HG02678 (cell line): ENCODE measurements at regions not wholly inside any gene's neighbourhood (a gene's known extent, or its start where the extent isn't known, plus 50 kb on each side); places are given as distances from the start of the nearest gene placed in this dataset.
"Not testable (repeated sequence)": the region's sequence is repeated elsewhere in the genome, so short reads cannot be mapped to it uniquely, and the experiment has no call there.

Source experiments
- ATAC-seq: cut with Tn5 transposase; IDR thresholded peaks from one replicate; pipeline ENCODE4 v1.9.1; 2021; ENCODE audit warnings: mild to moderate bottlenecking, moderate library complexity; ENCODE audit not compliant: unreplicated experiment

- not testable (repeated sequence) for ATAC-seq
Observed at GRCh38 chr10:57885618-57885968, 382.1 kb downstream of the IPMK start.

DNA sequence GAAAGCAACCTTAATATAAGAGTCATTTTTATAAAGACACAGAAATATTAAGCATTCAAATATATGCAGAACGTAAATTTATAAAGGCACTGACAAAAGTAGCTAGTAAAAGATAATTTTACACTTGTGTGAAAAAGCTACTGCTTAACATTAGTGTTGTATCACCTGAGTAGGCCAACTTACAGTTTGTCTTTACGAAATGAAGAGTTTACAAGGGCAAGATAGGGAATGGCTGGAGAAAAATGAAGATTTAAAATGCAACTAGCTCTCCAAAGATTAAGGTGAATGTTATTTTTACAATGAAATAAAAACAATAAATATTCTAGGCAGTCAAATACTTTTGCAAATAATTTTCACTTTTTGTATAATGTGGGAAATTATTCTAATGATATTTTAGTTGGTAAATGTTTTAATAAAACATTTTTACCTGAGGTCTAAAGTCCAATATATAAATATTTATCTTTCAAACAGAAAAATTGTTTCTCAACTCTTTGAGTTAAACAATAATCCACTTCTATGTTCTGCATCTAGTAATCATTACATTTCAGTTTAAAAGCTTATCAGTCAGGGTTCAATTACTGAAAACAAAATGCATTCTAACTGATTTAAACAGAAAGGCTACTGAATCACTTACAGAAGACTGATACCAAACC is 382.6 kb downstream of the IPMK start:
- no peak for ATAC-seq

DNA sequence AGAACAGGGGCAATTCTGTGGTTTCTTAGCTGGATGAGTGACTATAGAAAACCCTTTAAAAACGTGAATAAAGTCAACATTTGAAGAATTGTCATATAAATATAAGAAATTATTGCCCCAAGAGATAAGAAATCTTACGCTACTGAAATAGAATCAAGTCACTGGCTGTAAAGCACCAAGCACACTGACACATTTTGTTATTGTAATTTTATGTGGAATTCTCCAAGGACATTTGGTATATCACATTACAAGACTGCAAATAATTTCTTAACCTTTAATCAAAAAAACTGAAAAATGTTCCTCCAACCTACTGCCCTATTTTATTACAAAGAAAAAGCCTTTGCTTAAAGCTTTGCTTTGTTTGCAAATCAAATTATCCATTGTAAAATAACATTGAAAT is 383.3 kb downstream of the IPMK start:
- ATAC-seq, result no peak

DNA sequence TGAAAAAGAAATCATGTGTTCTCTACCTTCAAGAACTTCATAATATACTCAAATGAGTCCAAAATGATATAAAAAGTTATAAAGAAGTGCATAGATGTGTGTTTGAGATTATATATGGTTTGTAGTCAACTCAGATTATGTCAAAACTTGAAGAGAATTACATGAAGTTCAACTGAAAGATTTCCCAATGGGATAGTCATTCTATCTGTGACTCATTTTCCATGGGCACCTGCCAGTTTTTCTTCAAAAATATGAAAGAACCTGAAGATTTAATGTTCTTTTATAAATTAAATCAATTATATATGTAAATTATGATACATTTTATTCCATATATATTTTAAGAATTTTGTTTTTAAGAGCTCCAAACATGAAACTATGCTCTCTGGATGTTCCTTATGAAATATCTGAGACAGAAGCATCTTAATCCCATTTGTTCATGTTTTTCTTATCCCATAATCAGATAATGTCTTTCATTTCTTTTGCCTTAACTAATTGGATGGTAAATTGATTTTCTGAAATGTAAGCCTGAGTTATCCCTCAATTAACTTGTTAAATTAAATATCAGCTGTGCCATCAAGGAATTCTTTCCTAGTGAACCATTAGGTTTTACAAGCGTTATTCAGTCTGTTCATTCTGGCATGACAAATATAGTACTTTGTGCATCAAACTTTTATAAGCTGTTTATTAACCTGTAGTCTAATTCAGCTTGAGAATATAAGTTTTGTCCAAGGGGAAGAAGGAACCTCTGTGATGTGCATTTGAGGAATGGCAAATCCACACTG is 387.1 kb downstream of the IPMK start:
- ATAC-seq, result no peak

DNA sequence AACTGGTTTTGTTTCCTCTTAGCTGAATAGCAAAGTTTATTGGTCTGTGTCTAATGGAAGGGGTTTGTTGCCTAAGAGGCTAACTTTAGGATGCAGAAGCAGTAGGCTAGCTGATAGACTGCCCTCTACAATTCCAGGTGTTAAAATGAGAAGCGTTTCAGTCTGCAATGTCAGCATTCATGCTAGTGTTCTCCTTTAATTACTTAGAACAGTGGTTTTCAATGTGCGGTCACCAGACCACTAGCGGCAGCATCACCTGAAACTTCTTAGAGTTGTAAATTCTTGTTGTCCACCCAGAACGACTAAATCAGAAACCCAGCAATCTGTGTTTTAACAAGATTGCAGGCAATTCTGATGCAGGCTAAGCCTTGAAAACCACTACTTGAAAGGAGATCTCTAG is 392.9 kb downstream of the IPMK start:
- ATAC-seq, result no peak

- no peak for ATAC-seq
Observed at GRCh38 chr10:57867241-57867640, 400.5 kb downstream of the IPMK start.

DNA sequence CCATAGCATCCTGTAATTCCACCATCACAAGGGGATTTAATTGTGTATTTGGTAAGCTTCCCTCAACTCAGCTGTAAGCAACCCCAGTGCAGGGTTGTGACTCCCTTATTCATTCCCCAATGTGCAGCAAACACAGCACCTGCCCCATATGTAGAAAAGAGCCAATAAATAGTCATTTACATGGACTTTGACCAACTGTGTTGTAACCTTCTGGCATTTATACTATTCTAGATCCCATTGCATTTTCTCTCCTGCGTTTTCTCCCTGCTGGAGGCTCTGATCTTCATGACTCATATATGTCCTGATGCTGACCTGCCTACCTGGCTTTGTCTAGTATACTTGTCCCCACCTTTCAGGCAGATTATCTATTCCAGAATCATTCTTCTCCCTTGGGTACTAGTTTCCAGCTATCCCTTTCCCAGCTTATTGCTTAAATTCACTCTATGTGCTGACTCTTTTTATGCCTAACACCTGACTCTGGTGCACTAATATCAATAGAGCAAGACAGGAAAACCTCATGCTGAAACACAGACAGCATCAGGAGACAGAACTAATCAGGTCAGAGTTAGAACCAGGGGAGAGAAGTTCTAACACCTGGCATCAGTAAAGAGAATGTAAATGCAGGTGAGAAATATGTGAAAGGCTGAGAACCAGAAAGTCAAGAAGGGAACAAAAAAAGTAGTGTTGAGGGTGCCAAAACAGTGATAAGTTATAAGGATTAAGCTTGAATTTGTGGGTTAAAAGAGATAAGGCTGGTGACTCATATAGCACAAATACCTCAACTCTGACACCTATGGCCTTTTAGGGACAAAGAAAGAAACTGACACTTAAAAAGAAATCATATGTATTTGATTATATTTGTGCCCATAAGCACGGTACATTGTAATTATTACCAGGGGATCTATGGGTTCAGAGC is 402.7 kb downstream of the IPMK start:
- ATAC-seq, result no peak

DNA sequence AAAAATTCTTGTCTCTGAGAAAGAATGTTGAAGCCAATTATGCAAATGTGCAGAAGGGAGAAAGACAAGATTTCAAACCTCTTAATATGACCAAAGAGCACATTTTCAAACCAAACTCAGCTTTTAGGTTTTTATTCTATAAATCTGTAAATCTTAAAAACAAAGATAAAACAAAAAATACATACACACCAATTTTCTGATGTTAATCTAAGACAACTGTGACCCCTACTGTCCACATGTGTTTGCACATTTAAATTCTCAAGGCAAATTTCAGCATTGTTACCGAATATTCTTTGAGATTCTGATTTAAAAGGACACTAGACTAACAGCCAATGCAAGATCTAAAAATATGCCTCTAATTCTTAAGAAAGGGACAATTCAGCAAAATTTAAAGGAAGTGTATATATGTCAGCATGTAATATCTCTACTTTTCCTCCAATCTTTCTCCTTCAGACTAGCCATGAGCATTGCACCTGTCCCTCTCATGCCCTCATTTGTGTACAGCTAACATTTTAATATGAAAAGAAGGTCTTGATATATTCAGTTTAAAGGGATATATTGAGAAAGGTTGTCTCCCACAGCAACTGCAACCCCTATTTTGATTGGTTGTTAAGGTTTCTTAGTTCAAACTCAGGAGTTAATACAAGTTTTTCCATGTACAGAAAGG is 417.9 kb downstream of the IPMK start:
- no peak for ATAC-seq

DNA sequence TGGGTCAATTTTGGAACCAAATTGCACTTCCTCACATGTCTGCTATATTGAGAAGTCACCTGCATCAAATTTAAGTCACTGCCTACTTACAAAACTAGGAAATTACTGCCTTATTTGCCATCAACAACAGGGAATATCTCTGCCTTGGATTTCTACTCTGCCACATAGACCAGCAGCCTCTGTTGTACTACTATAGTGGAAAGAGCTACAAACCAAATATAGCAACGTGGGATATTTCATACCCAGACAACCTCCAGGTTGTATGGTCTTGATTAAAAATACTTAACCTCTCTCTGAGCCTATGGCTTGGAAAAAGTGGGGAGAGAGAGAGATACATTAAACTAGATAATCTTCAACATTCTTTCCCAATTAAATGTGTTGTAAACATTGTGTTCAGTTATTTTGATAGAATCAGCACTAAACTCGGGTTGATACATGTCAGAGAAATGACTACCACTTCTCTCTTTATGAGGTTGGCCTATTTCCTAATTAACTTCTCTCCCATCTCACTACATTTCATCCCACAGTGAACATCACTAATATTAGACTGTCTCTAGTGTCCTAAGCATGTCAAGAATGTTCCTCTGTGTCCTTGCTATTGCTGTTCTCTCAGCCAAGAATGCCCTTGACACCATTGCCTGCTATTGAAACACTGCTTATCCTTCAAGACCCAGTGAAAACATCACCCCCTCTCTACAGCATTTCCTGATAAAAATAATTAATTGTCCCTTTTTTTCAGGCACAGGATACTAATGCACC is 421.2 kb downstream of the IPMK start:
- no peak for ATAC-seq

- ATAC-seq, result no peak
Observed at GRCh38 chr10:57844387-57844998, 423.2 kb downstream of the IPMK start.

- ATAC-seq, result no peak
Observed at GRCh38 chr10:57830877-57831560, 436.7 kb downstream of the IPMK start.

DNA sequence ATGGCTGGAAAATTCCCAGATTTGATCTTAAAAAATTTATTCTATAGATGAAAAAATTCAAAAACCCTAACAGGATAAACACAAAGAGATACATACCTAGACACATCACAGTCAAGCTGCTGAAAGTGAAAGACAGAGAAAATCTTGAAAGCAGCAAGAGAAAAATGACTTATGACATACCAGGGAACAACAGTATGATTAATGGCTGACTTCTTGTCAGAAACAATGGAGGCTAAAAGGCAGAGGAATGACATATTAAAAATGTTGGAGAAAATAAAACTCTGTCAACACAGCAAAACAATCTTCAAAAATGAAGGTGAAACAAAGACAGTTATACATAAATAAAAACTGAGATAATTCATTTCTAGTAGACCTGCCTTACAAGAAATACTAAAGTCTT is 442.7 kb downstream of the IPMK start:
- no peak for ATAC-seq

GRCh38 chr10:57823398-57823797 is 444.3 kb downstream of the IPMK start:
- no peak for ATAC-seq

DNA sequence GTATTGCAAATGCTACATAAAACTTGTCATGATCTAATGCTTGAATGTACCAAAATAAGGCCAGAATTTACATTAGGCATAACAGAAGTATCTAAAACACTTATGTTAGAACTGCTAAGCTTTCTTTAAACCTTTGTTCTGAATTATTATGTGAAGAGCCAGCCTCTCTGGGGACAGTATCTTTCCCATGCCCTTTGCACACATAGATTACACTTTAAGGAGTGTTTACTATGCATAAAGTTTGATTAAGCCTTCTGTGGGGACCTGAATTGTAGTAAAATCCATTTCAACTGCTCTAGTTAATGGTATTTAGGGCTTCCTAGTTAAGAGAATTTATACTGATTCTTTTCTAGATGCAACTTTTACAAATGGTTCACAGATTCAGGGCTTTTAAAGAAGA is 444.7 kb downstream of the IPMK start:
- ATAC-seq, result no peak

DNA sequence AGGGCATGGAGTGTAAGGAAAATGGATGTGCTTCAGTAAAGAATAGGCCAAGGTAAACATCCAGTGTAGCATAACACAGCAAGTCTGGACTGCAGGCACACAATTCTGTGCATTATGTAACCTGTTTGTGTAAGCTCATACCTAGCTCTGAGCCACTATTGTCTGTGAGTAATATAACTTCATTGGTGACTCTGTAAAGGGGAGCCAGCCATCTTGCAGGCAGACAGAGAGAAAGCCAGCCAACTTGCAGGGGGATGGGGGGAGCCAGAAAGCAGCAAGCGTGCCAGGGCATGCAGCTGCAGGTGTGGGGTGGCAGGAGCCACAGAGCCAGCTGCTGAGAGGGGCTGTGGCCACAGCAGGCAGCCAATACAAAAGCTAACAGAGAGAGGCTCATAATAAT is 449.2 kb downstream of the IPMK start:
- no peak for ATAC-seq

- no peak for ATAC-seq
Observed at GRCh38 chr10:57817741-57818140, 450.0 kb downstream of the IPMK start.

DNA sequence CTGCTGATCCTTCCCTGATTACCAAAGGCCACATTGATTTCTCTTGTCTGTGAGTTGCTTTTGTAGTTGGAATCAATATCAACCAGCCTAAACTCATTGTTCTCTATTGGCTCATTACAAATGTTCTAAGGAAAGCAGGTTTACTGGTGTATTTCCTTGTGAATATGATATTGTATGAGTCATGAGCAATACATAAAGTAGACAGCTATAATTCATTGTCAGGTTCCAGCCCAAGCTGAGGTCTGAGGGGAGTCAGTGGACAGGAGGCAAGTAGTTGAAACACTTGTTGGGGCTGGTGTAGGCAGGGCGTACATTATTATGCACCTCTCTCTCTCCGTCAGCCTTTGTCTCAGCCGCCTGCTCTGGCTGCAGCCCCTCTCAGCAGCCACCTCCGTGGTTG is 451.7 kb downstream of the IPMK start:
- ATAC-seq, result no peak

DNA sequence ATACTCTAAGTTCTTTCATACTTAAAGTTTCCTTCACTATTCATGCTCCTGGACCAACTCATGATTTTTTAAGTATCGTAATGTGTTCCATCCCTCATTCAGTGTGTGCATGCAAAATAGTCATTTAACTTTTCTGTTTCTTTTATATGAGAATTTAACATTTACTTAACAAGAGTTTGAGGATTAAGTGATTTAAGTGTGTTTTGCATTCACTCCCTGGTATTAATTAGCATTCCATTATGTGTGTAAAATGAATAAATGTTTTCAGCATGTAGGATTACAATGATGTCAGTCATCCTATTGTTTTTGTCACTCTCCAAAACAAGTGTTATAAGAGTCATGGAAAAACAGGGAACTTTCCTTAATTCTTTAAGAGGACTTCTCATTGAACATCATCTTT is 457.7 kb downstream of the IPMK start:
- ATAC-seq, result no peak

DNA sequence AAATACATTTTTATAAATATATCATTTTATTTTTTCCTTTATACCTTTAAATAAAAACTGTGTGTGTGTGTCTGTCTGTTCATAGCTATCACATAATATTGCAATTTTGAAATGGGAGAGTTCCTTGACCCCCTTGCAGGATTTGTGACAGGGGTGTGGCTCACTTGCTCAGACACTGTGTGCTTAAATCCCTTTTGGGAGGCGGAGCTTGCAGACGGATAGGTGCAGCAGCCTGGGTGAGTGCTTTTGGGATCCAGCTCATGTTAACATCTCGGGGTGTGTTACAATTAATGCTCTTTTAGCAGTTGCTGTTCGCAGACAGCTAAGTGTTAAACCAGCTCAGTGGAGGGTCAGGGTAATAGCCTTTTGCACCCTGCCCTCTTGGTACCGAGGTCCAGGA is 459.8 kb downstream of the IPMK start:
- no peak for ATAC-seq
